Adrenal gland (tissue), 5 donors: ENCODE measurements at regions not wholly inside any gene's neighbourhood (a gene's known extent, or its start where the extent isn't known, plus 50 kb on each side); places are given as distances from the start of the nearest gene placed in this dataset.

Experiments used
- CTCF ChIP-seq, 6 experiments: fragments of 450-650 bp in 4 of 6; fragments of 200-600 bp in 2 of 6; sonication (generic) in 1 of 6; IDR thresholded peaks; 1 replicate in 5 of 6; 2 replicates in 1 of 6; pipeline versions ENCODE4 v1.5.1 to v1.8.0; 2016 to 2021; ENCODE audit warnings: antibody characterized with exemption in 6 of 6, mild to moderate bottlenecking in 2 of 6, moderate library complexity in 1 of 6
- POLR2A ChIP-seq, 2 donors: fragments of 450-650 bp; IDR thresholded peaks; one replicate each; pipeline ENCODE4 v1.6.1; 2017; ENCODE audit warnings: antibody characterized with exemption in 2 of 2, mild to moderate bottlenecking in 2 of 2, moderate library complexity in 1 of 2
- donor health status: DM: no; HTN: no; CAD: no.

GRCh38 chr10:59125666-59126065 is 50.8 kb upstream of the PHYHIPL start:
- TF ChIP-seq CTCF (IDR thresholded peaks at IDR 0.05): no peak
- no peak for TF ChIP-seq POLR2A (IDR thresholded peaks at IDR 0.05)
